Neural cell (in vitro differentiated cells): ENCODE measurements at regions not wholly inside any gene's neighbourhood (a gene's known extent, or its start where the extent isn't known, plus 50 kb on each side); places are given as distances from the start of the nearest gene placed in this dataset.

Experiments
- H2AFZ ChIP-seq: fragments of 200-600, 300-800 bp; sonication (generic), shearing (Covaris generic); 2 replicates; pipeline ENCODE4 v1.6.0; 2014; ENCODE audit warnings: low read depth, mild to moderate bottlenecking, antibody characterized with exemption, low read length, moderate library complexity
- H3F3A ChIP-seq: fragments of 200-600 bp; shearing (Covaris generic); 2 replicates; pipeline ENCODE4 v1.6.1; 2016; ENCODE audit warnings: mild to moderate bottlenecking, moderate library complexity, mixed read lengths, antibody characterized with exemption, low read length; ENCODE audit not compliant: insufficient read depth, poor library complexity, severe bottlenecking
- H3K27ac ChIP-seq: fragments of 200-600, 300-800 bp; sonication (generic), shearing (Covaris generic); 2 replicates; pipeline ENCODE4 v1.5.1; 2014; ENCODE audit warnings: mild to moderate bottlenecking, low read length, moderate library complexity
- H3K27me3 ChIP-seq: fragments of 300-800, 200-600 bp; sonication (generic), shearing (Covaris generic); 2 replicates; pipeline ENCODE4 v1.6.0; 2014; ENCODE audit warnings: mild to moderate bottlenecking, low read depth, low read length, moderate library complexity; ENCODE audit not compliant: insufficient read depth
- H3K36me3 ChIP-seq: fragments of 300-800, 200-600 bp; sonication (generic), shearing (Covaris generic); 2 replicates; pipeline ENCODE4 v1.5.1; 2014; ENCODE audit warnings: mild to moderate bottlenecking, antibody characterized with exemption, low read length, moderate library complexity; ENCODE audit not compliant: insufficient read depth
- H3K4me2 ChIP-seq: fragments of 300-800, 200-600 bp; sonication (generic), shearing (Covaris generic); 2 replicates; pipeline ENCODE4 v1.6.0; 2014; ENCODE audit warnings: mild to moderate bottlenecking, low read length
- H3K4me3 ChIP-seq: fragments of 300-800, 200-600 bp; sonication (generic), shearing (Covaris generic); 2 replicates; pipeline ENCODE4 v1.5.1; 2014; ENCODE audit warnings: mild to moderate bottlenecking, low read length, moderate library complexity
- H3K79me2 ChIP-seq: fragments of 200-600 bp; shearing (Covaris generic); replicated peaks from 2 replicates; pipeline ENCODE4 v1.6.0; 2014; ENCODE audit warnings: mild to moderate bottlenecking, low read length, moderate library complexity; ENCODE audit not compliant: insufficient read depth
- H3K9ac ChIP-seq: fragments of 300-800, 200-600 bp; sonication (generic), shearing (Covaris generic); 2 replicates; pipeline ENCODE4 v1.6.1; 2016; ENCODE audit warnings: mild to moderate bottlenecking, low read length, mixed read lengths
- H3K9me2 ChIP-seq: fragments of 200-600 bp; shearing (Covaris generic); 2 replicates; pipeline ENCODE4 v1.6.1; 2016; ENCODE audit warnings: mild to moderate bottlenecking, low read length, mixed read lengths; ENCODE audit not compliant: insufficient read depth
- H3K9me3 ChIP-seq: fragments of 200-600, 300-800 bp; sonication (generic), shearing (Covaris generic); 2 replicates; pipeline ENCODE4 v1.6.1; 2016; ENCODE audit warnings: mild to moderate bottlenecking, mixed run types, low read length, moderate library complexity, mixed read lengths
- H4K20me1 ChIP-seq: fragments of 200-600 bp; shearing (Covaris generic); 2 replicates; pipeline ENCODE4 v1.6.1; 2016; ENCODE audit warnings: mild to moderate bottlenecking, mixed run types; ENCODE audit not compliant: insufficient read depth
- EP300 ChIP-seq: fragments of 450-650 bp; conservative IDR thresholded peaks from 2 replicates; pipeline ENCODE4 v1.6.1; 2014; ENCODE audit warnings: antibody characterized with exemption, mild to moderate bottlenecking, moderate library complexity; ENCODE audit not compliant: poor library complexity, severe bottlenecking
- EZH2 ChIP-seq: fragments of 200-600, 300-800 bp; shearing (Covaris generic), sonication (generic); IDR thresholded peaks from 2 replicates; pipeline ENCODE4 v1.6.1; 2014; ENCODE audit warnings: antibody characterized with exemption, low read length, borderline replicate concordance, mild to moderate bottlenecking; ENCODE audit not compliant: insufficient read depth, poor library complexity, severe bottlenecking
- MXI1 ChIP-seq: fragments of 450-650 bp; conservative IDR thresholded peaks from 2 replicates; pipeline ENCODE4 v1.6.1; 2014; ENCODE audit warnings: antibody characterized with exemption, mild to moderate bottlenecking; ENCODE audit not compliant: poor library complexity, severe bottlenecking
- POLR2AphosphoS5 ChIP-seq: IDR thresholded peaks from 2 replicates; pipeline ENCODE4 v1.6.1; 2012
- RAD21 ChIP-seq: fragments of 450-650 bp; conservative IDR thresholded peaks from 2 replicates; pipeline ENCODE4 v1.6.1; 2014; ENCODE audit warnings: antibody characterized with exemption, mild to moderate bottlenecking, moderate library complexity
- SMC3 ChIP-seq: fragments of 450-650 bp; conservative IDR thresholded peaks from 2 replicates; pipeline ENCODE4 v1.6.1; 2014; ENCODE audit warnings: antibody characterized with exemption, mild to moderate bottlenecking, moderate library complexity; ENCODE audit not compliant: poor library complexity
- TAF1 ChIP-seq: IDR thresholded peaks from 2 replicates; pipeline ENCODE4 v1.6.1; 2012; ENCODE audit warnings: low read depth
- TF ChIP-seq, protein P1 (sequence below): fragments of 450-650 bp; IDR thresholded peaks from 2 replicates; pipeline ENCODE4 v1.5.1; 2014; ENCODE audit warnings: antibody characterized with exemption, mild to moderate bottlenecking, moderate library complexity; ENCODE audit not compliant: poor library complexity, severe bottlenecking
- TF ChIP-seq, protein P2 (sequence below): IDR thresholded peaks from 2 replicates; pipeline ENCODE4 v1.6.1; 2012; ENCODE audit warnings: borderline replicate concordance

DNA sequence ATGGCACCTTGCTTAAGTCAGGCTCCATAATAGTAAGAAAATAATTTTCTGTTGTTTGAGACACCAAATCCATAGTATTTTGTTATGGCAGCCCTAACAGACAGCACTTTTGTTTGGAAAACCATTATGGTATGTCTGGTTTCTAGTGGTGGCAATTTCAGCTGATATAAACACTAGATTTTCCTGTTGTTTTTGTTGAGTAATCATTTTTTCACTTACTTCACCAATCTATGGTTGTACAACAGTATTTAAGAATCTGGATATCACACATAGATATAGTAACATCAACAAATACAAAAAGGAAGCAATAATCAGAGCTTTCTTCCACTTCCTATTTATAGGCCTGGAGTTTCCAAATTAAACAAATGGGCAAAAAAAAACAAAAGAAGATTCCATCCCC lies 725.8 kb upstream of the POM121L12 start:
- Histone ChIP-seq H3K27ac (no peak overlapping the region), H3K9ac (no peak overlapping the region), H3K79me2 (no peaks in the 10 kb centered on the region), H3K36me3 (no peaks in the 10 kb centered on the region), H4K20me1 (no peaks in the 10 kb centered on the region), H3K27me3 (no peaks in the 10 kb centered on the region), H3K4me2 (no peak overlapping the region), H2AFZ (no peak overlapping the region), H3K9me3 (no peaks in the 10 kb centered on the region), H3K4me3 (no peak overlapping the region), H3K9me2 (no peaks in the 10 kb centered on the region), H3F3A (no peaks in the 10 kb centered on the region)
- TF ChIP-seq EZH2 (no peak), POLR2AphosphoS5 (no peak)

DNA sequence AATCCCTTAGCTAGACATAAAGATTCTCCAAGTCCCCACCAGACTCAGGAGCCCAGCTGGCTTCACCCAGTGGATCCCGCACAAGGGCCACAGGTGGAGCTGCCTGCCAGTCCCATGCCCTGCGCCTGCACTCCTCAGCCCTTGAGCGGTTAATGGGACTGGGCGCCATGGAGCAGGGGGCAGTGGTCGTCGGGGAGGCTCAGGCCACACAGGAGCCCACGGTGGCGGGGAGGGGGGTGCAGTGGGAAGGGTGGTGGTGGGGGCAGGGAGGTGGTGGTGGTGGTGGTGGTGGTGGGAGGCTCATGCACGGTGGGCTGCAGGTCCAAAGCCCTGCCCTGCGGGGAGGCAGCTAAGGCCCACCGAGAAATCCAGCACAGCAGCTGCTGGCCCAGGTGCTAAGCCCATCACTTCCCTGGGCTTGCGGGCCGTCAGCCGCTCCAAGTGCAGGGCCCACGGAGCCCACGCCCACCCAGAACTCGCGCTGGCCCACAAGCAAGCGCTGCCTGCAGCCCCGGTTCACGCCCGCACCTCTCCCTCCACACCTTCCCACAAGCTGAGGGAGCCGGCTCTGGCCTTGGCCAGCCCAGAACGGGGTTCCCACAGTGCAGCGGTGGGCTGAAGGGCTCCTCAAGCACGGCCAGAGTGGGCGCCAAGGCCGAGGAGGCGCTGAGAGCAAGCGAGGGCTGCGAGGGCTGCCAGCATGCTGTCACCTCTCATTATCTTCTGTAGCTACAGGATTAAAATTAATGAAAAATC lies 732.5 kb upstream of the POM121L12 start:
- no peaks in the 10 kb centered on the region for H3K79me2 ChIP-seq
- no peaks in the 10 kb centered on the region for H3K9me3 ChIP-seq
- H3K9me2 ChIP-seq = no peaks in the 10 kb centered on the region
- H3K27ac ChIP-seq = no peak overlapping the region
- H3K4me3 ChIP-seq = no peak overlapping the region
- H3K36me3 ChIP-seq = no peaks in the 10 kb centered on the region
- no peak overlapping the region for H3K4me2 ChIP-seq
- no peak overlapping the region for H2AFZ ChIP-seq
- no peaks in the 10 kb centered on the region for H4K20me1 ChIP-seq
- TF ChIP-seq EZH2 = no peak
- TF ChIP-seq POLR2AphosphoS5 = no peak
- TF ChIP-seq, protein P1, sequence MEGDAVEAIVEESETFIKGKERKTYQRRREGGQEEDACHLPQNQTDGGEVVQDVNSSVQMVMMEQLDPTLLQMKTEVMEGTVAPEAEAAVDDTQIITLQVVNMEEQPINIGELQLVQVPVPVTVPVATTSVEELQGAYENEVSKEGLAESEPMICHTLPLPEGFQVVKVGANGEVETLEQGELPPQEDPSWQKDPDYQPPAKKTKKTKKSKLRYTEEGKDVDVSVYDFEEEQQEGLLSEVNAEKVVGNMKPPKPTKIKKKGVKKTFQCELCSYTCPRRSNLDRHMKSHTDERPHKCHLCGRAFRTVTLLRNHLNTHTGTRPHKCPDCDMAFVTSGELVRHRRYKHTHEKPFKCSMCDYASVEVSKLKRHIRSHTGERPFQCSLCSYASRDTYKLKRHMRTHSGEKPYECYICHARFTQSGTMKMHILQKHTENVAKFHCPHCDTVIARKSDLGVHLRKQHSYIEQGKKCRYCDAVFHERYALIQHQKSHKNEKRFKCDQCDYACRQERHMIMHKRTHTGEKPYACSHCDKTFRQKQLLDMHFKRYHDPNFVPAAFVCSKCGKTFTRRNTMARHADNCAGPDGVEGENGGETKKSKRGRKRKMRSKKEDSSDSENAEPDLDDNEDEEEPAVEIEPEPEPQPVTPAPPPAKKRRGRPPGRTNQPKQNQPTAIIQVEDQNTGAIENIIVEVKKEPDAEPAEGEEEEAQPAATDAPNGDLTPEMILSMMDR = no peak
- TF ChIP-seq MXI1 = no peak
- TF ChIP-seq, protein P2, sequence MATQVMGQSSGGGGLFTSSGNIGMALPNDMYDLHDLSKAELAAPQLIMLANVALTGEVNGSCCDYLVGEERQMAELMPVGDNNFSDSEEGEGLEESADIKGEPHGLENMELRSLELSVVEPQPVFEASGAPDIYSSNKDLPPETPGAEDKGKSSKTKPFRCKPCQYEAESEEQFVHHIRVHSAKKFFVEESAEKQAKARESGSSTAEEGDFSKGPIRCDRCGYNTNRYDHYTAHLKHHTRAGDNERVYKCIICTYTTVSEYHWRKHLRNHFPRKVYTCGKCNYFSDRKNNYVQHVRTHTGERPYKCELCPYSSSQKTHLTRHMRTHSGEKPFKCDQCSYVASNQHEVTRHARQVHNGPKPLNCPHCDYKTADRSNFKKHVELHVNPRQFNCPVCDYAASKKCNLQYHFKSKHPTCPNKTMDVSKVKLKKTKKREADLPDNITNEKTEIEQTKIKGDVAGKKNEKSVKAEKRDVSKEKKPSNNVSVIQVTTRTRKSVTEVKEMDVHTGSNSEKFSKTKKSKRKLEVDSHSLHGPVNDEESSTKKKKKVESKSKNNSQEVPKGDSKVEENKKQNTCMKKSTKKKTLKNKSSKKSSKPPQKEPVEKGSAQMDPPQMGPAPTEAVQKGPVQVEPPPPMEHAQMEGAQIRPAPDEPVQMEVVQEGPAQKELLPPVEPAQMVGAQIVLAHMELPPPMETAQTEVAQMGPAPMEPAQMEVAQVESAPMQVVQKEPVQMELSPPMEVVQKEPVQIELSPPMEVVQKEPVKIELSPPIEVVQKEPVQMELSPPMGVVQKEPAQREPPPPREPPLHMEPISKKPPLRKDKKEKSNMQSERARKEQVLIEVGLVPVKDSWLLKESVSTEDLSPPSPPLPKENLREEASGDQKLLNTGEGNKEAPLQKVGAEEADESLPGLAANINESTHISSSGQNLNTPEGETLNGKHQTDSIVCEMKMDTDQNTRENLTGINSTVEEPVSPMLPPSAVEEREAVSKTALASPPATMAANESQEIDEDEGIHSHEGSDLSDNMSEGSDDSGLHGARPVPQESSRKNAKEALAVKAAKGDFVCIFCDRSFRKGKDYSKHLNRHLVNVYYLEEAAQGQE = no peak
- TF ChIP-seq EP300 = no peak
- TF ChIP-seq RAD21 = no peak
- no peak for TF ChIP-seq TAF1
- TF ChIP-seq SMC3 = no peak
- H3F3A ChIP-seq = no peaks in the 10 kb centered on the region
- H3K9ac ChIP-seq = no peak overlapping the region
- H3K27me3 ChIP-seq = no peaks in the 10 kb centered on the region
